Esophagus muscularis mucosa (tissue), 3 donors: ENCODE measurements at regions not wholly inside any gene's neighbourhood (a gene's known extent, or its start where the extent isn't known, plus 50 kb on each side); places are given as distances from the start of the nearest gene placed in this dataset.

Experiments
- POLR2A ChIP-seq: fragments of 450-650 bp; IDR thresholded peaks from one replicate; pipeline ENCODE4 v1.6.1; 2017; ENCODE audit warnings: antibody characterized with exemption, moderate library complexity, mild to moderate bottlenecking, low read depth
- TF ChIP-seq, protein P1 (sequence below), 3 experiments: fragments of 200-600 bp in 2 of 3; fragments of 450-650 bp in 1 of 3; sonication (generic) in 2 of 3; IDR thresholded peaks; one replicate each; pipeline ENCODE4 v1.5.1; 2017 to 2019; ENCODE audit warnings: antibody characterized with exemption in 3 of 3, mild to moderate bottlenecking in 2 of 3, moderate library complexity in 1 of 3

DNA sequence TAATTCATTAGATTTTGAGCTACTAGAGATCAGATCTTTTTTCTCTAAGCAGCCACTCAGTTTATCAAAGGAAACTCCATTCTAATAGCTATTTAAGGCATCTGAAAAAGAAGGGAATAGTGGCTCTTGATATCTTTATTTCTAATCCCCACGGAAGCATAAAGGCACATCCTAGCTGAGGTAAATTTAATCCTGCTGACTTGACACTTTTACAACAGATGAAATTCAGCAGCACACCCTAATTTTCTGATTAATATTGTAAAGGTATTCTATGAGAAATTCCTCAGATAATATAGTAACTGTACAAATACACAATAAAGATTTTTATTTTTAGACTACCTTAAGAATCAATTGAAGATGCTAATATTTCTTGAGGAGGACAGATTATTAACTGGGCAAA lies 916.4 kb downstream of the TMTC2 start:
- TF ChIP-seq, protein P1, sequence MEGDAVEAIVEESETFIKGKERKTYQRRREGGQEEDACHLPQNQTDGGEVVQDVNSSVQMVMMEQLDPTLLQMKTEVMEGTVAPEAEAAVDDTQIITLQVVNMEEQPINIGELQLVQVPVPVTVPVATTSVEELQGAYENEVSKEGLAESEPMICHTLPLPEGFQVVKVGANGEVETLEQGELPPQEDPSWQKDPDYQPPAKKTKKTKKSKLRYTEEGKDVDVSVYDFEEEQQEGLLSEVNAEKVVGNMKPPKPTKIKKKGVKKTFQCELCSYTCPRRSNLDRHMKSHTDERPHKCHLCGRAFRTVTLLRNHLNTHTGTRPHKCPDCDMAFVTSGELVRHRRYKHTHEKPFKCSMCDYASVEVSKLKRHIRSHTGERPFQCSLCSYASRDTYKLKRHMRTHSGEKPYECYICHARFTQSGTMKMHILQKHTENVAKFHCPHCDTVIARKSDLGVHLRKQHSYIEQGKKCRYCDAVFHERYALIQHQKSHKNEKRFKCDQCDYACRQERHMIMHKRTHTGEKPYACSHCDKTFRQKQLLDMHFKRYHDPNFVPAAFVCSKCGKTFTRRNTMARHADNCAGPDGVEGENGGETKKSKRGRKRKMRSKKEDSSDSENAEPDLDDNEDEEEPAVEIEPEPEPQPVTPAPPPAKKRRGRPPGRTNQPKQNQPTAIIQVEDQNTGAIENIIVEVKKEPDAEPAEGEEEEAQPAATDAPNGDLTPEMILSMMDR (IDR thresholded peaks at IDR 0.05), result no peak
- TF ChIP-seq POLR2A, result no peak
